Kidney (tissue), 13 donors: ENCODE measurements at regions not wholly inside any gene's neighbourhood (a gene's known extent, or its start where the extent isn't known, plus 50 kb on each side); places are given as distances from the start of the nearest gene placed in this dataset.

ENCODE experiments used
- DNase-seq, 5 donors: peaks; one replicate each; pipeline ENCODE4 v3.0.0-alpha.2; 2013 to 2020
- FAIRE-seq: peaks from 2 replicates; lab custom pipeline; 2012; peaks lifted over from hg19 to GRCh38; lab: Jason Lieb, UNC
- H3K27ac ChIP-seq, 2 donors: one replicate each; pipeline ENCODE4 v1.7.0; 2013; ENCODE audit warnings: low read depth in 2 of 2, low read length in 2 of 2, inconsistent platforms in 1 of 2
- H3K27me3 ChIP-seq: one replicate; pipeline ENCODE4 v1.7.1; 2013; ENCODE audit warnings: low read length, inconsistent platforms; ENCODE audit not compliant: control insufficient read depth, insufficient read depth
- H3K36me3 ChIP-seq, 3 donors: one replicate each; pipeline versions ENCODE4 v1.7.0 to v1.7.1; 2013; ENCODE audit warnings: low read length in 3 of 3, control low read depth in 1 of 3, inconsistent platforms in 1 of 3; ENCODE audit not compliant: insufficient read depth in 3 of 3, control insufficient read depth in 2 of 3
- H3K4me1 ChIP-seq, 3 donors: one replicate each; pipeline versions ENCODE4 v1.7.0 to v1.7.1; 2013; ENCODE audit warnings: low read length in 3 of 3, inconsistent platforms in 1 of 3, low read depth in 1 of 3; ENCODE audit not compliant: control insufficient read depth in 2 of 3, insufficient read depth in 2 of 3
- H3K4me3 ChIP-seq, 3 donors: one replicate each; pipeline versions ENCODE4 v1.7.0 to v1.8.1; 2013; ENCODE audit warnings: low read length in 3 of 3, control low read depth in 1 of 3, inconsistent platforms in 1 of 3
- H3K9ac ChIP-seq, 3 donors: one replicate each; pipeline versions ENCODE4 v1.7.0 to v1.7.1; 2013; ENCODE audit warnings: low read length in 3 of 3, control low read depth in 1 of 3, inconsistent platforms in 1 of 3
- H3K9me3 ChIP-seq, 3 donors: one replicate each; pipeline versions ENCODE4 v1.7.0 to v1.7.1; 2013; ENCODE audit warnings: low read length in 3 of 3, control low read depth in 1 of 3, inconsistent platforms in 1 of 3; ENCODE audit not compliant: control insufficient read depth in 2 of 3, insufficient read depth in 1 of 3
- CTCF ChIP-seq: IDR thresholded peaks from 3 replicates; pipeline ENCODE4 v1.5.1; 2012; ENCODE audit warnings: mild to moderate bottlenecking, moderate library complexity, borderline replicate concordance; ENCODE audit not compliant: insufficient read depth; ENCODE audit errors: extremely low read depth
- intact Hi-C: fragments of 100-400 bp; cut with DNase I; formaldehyde crosslinking; loops from one replicate; pipeline ENCODE4 v1.11.1; 2022
- donor health status: control.
- donor health status: control.
- donor health status: control.
- donor health status: control.
- donor health status: control.
- donor health status: DM: yes; HTN: yes; CAD: no.
- donor health status: Normal renal cell carcinoma (clear cell type).

DNA sequence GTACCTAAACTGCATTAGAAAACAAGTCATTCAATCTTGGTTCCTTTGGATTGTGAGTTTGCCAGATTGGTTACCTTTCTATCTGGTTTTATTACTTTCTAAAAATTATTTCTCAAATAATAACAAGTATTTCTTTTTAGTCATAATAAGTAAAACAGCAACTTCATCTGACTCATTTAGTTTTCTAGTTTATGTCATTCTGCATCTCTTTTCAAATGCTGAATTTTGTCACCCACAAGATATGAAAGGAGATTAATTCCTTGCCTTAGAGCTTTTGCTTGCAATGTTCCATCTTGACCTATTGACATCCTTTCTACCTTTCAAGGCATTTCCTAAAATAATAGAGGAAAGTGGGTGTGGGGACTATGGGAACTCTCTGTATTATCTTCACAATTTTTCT is 253.6 kb upstream of the PEX5L start:
- Histone ChIP-seq H3K27ac (no peak overlapping the region), H3K4me3 (no peak overlapping the region), H3K4me1 (no peaks in the 10 kb centered on the region), H3K36me3 (no peaks in the 10 kb centered on the region), H3K27me3 (no peaks in the 10 kb centered on the region), H3K9me3 (no peaks in the 10 kb centered on the region), H3K9ac (no peak overlapping the region)
- intact Hi-C loops: no loop called here
- FAIRE-seq (no peak), DNase-seq (no peak)
- TF ChIP-seq CTCF: no peak

- Histone ChIP-seq H3K36me3 (no peaks in the 10 kb centered on the region), H3K4me3 (no peak overlapping the region), H3K9ac (no peak overlapping the region), H3K9me3 (no peaks in the 10 kb centered on the region), H3K27me3 (no peaks in the 10 kb centered on the region), H3K27ac (no peak overlapping the region), H3K4me1 (no peaks in the 10 kb centered on the region)
- intact Hi-C loops: no loop called here
- no peak for TF ChIP-seq CTCF
- FAIRE-seq (no peak), DNase-seq (no peak)
Measured at GRCh38 chr3:180294282-180295027, 257.7 kb upstream of the PEX5L start.

- H3K4me3 ChIP-seq: no peak overlapping the region
- no peak for TF ChIP-seq CTCF
- intact Hi-C loops: no loop called here
- no peak overlapping the region for H3K9ac ChIP-seq
- FAIRE-seq (no peak), DNase-seq (no peak)
- H3K27ac ChIP-seq: no peak overlapping the region
- no peaks in the 10 kb centered on the region for H3K27me3 ChIP-seq
- no peaks in the 10 kb centered on the region for H3K36me3 ChIP-seq
- H3K9me3 ChIP-seq: no peaks in the 10 kb centered on the region
- H3K4me1 ChIP-seq: no peaks in the 10 kb centered on the region
Measured at GRCh38 chr3:180295811-180296210, 259.1 kb upstream of the PEX5L start.

DNA sequence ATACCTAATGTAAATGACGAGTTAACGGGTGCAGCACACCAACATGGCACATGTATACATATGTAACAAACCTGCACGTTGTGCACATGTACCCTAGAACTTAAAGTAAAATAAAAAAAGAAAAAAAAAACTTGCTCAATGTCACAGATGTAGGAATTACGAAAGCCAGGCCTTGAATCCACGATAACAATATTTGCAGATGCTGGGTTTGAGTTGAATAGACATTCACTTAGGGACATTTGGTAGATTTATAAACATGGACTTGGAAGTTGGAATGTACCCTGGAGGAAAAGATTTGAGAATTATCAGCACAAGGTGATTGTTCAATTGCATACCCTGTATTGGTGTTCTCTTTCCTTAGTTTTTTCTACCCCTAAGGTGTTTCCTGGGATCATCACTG is 260.2 kb upstream of the PEX5L start:
- no peaks in the 10 kb centered on the region for H3K27me3 ChIP-seq
- no peak for FAIRE-seq
- no peak for DNase-seq
- H3K4me3 ChIP-seq: no peak overlapping the region
- no peaks in the 10 kb centered on the region for H3K9me3 ChIP-seq
- intact Hi-C loops: no loop called here
- no peaks in the 10 kb centered on the region for H3K36me3 ChIP-seq
- no peaks in the 10 kb centered on the region for H3K4me1 ChIP-seq
- no peak for TF ChIP-seq CTCF
- H3K9ac ChIP-seq: no peak overlapping the region
- no peak overlapping the region for H3K27ac ChIP-seq
